OCI-LY1 (cell line): ENCODE measurements at regions not wholly inside any gene's neighbourhood (a gene's known extent, or its start where the extent isn't known, plus 50 kb on each side); places are given as distances from the start of the nearest gene placed in this dataset.

Experiments
- CTCF ChIP-seq: fragments of 200-600 bp; sonication (generic), shearing (Covaris generic); IDR thresholded peaks from 2 replicates; pipeline ENCODE4 v1.5.1; 2017; ENCODE audit warnings: mild to moderate bottlenecking, antibody characterized with exemption, low read length, moderate library complexity, mixed read lengths
- EZH2 ChIP-seq: fragments of 200-600 bp; sonication (generic), shearing (Covaris generic); IDR thresholded peaks from 2 replicates; pipeline ENCODE4 v1.8.0; 2017; ENCODE audit warnings: borderline replicate concordance, mixed run types, mild to moderate bottlenecking, antibody characterized with exemption, low read length, moderate library complexity, mixed read lengths

- TF ChIP-seq CTCF (no peak), EZH2 (no peak)
These were observed 80.1 kb downstream of the MRPL14 start for GRCh38 chr6:44047179-44047546.
